ENCODE measurements at regions not wholly inside any gene's neighbourhood (a gene's known extent, or its start where the extent isn't known, plus 50 kb on each side); places are given as distances from the start of the nearest gene placed in this dataset.
"Not testable (repeated sequence)": the region's sequence is repeated elsewhere in the genome, so short reads cannot be mapped to it uniquely, and the experiment has no call there.

- no peak for DNase-seq (ENCODE audit: low read depth in 2 of 2)
Measured at GRCh38 chr5:89676634-89677033, 732.9 kb downstream of the CETN3 start.

- no peak for DNase-seq (ENCODE audit: low read depth in 2 of 2)
Measured at GRCh38 chr5:89673019-89673418, 736.5 kb downstream of the CETN3 start.

- DNase-seq (ENCODE audit: low read depth in 2 of 2) = no peak
Measured at GRCh38 chr5:89668821-89669220, 740.7 kb downstream of the CETN3 start.

GRCh38 chr5:89662499-89662898, 747.1 kb downstream of the CETN3 start:
- DNase-seq (ENCODE audit: low read depth in 2 of 2) = no peak

GRCh38 chr5:89638871-89639270, 755.9 kb upstream of the MEF2C start:
- DNase-seq (ENCODE audit: low read depth in 2 of 2) = no peak

GRCh38 chr5:89634176-89634575, 751.2 kb upstream of the MEF2C start:
- DNase-seq (ENCODE audit: low read depth in 2 of 2) = not testable (repeated sequence)

- not testable (repeated sequence) for DNase-seq (ENCODE audit: low read depth in 2 of 2)
Measured at GRCh38 chr5:89630064-89630463, 747.1 kb upstream of the MEF2C start.

- DNase-seq (ENCODE audit: low read depth in 2 of 2) = no peak
Measured at GRCh38 chr5:89628876-89629635, 746.1 kb upstream of the MEF2C start.

GRCh38 chr5:89615839-89616518, 733.0 kb upstream of the MEF2C start:
- no peak for DNase-seq (ENCODE audit: low read depth in 2 of 2)

GRCh38 chr5:89613222-89613956, 730.4 kb upstream of the MEF2C start:
- no peak for DNase-seq (ENCODE audit: low read depth in 2 of 2)

- no peak for DNase-seq (ENCODE audit: low read depth in 2 of 2)
Measured at GRCh38 chr5:89606939-89607534, 724.1 kb upstream of the MEF2C start.

- DNase-seq (ENCODE audit: low read depth in 2 of 2) = no peak
Measured at GRCh38 chr5:89604342-89604741, 721.4 kb upstream of the MEF2C start.

GRCh38 chr5:89601880-89602279, 718.9 kb upstream of the MEF2C start:
- DNase-seq (ENCODE audit: low read depth in 2 of 2) = no peak

- DNase-seq (ENCODE audit: low read depth in 2 of 2) = no peak
Measured at GRCh38 chr5:89597878-89598277, 714.9 kb upstream of the MEF2C start.

- DNase-seq (ENCODE audit: low read depth in 2 of 2) = no peak
Measured at GRCh38 chr5:89596821-89597220, 713.8 kb upstream of the MEF2C start.

GRCh38 chr5:89595056-89595455, 712.1 kb upstream of the MEF2C start:
- no peak for DNase-seq (ENCODE audit: low read depth in 2 of 2)

- DNase-seq (ENCODE audit: low read depth in 2 of 2) = no peak
Measured at GRCh38 chr5:89584339-89584956, 701.5 kb upstream of the MEF2C start.

- DNase-seq (ENCODE audit: low read depth in 2 of 2) = no peak
Measured at GRCh38 chr5:89583534-89583933, 700.5 kb upstream of the MEF2C start.

GRCh38 chr5:89582768-89583339, 699.9 kb upstream of the MEF2C start:
- no peak for DNase-seq (ENCODE audit: low read depth in 2 of 2)

- no peak for DNase-seq (ENCODE audit: low read depth in 2 of 2)
Measured at GRCh38 chr5:89580976-89581375, 698.0 kb upstream of the MEF2C start.

GRCh38 chr5:89575319-89575718, 692.3 kb upstream of the MEF2C start:
- DNase-seq (ENCODE audit: low read depth in 2 of 2) = no peak

All from lung microvascular endothelial cell (primary cell).